OCI-LY1 (cell line): ENCODE measurements at regions not wholly inside any gene's neighbourhood (a gene's known extent, or its start where the extent isn't known, plus 50 kb on each side); places are given as distances from the start of the nearest gene placed in this dataset.

Source experiments
- H2AFZ ChIP-seq: fragments of 200-600 bp; sonication (generic), shearing (Covaris generic); 2 replicates; pipeline ENCODE4 v1.6.0; 2014; ENCODE audit warnings: antibody characterized with exemption, mild to moderate bottlenecking, low read length
- H3F3A ChIP-seq: fragments of 200-600 bp; sonication (generic), shearing (Covaris generic); 2 replicates; pipeline ENCODE4 v1.6.0; 2014; ENCODE audit warnings: mild to moderate bottlenecking, antibody characterized with exemption, low read length, moderate library complexity; ENCODE audit not compliant: insufficient read depth
- H3K27ac ChIP-seq: fragments of 200-600 bp; sonication (generic); 2 replicates; pipeline ENCODE4 v1.5.1; 2014; ENCODE audit warnings: low read length, mixed run types, mild to moderate bottlenecking, low read depth; ENCODE audit not compliant: poor library complexity, severe bottlenecking
- H3K27me3 ChIP-seq: fragments of 200-600 bp; sonication (generic); 2 replicates; pipeline ENCODE4 v1.6.0; 2014; ENCODE audit warnings: antibody characterized with exemption, mild to moderate bottlenecking, low read length, moderate library complexity; ENCODE audit not compliant: insufficient read depth
- H3K36me3 ChIP-seq: fragments of 200-600 bp; sonication (generic); 2 replicates; pipeline ENCODE4 v1.6.1; 2014; ENCODE audit warnings: mild to moderate bottlenecking, antibody characterized with exemption, low read length, moderate library complexity, mixed read lengths; ENCODE audit not compliant: insufficient read depth
- H3K4me1 ChIP-seq: fragments of 200-600 bp; sonication (generic); 2 replicates; pipeline ENCODE4 v1.5.1; 2014; ENCODE audit warnings: mild to moderate bottlenecking, low read length, moderate library complexity; ENCODE audit not compliant: insufficient read depth, severe bottlenecking
- H3K4me2 ChIP-seq: fragments of 200-600 bp; sonication (generic), shearing (Covaris generic); 2 replicates; pipeline ENCODE4 v1.6.1; 2014; ENCODE audit warnings: low read length
- H3K4me3 ChIP-seq: fragments of 200-600 bp; sonication (generic); 2 replicates; pipeline ENCODE4 v1.5.1; 2014; ENCODE audit warnings: low read length, low read depth, mild to moderate bottlenecking, mixed read lengths; ENCODE audit not compliant: poor library complexity, severe bottlenecking
- H3K79me2 ChIP-seq: fragments of 200-600 bp; shearing (Covaris generic); 2 replicates; pipeline ENCODE4 v1.6.1; 2016; ENCODE audit warnings: mixed run types, low read length, mixed read lengths; ENCODE audit not compliant: insufficient read depth
- H3K9ac ChIP-seq: fragments of 200-600 bp; sonication (generic), shearing (Covaris generic); 2 replicates; pipeline ENCODE4 v1.6.1; 2014; ENCODE audit warnings: mild to moderate bottlenecking, low read length, mixed read lengths
- H3K9me2 ChIP-seq: fragments of 200-600 bp; sonication (generic), shearing (Covaris generic); 2 replicates; pipeline ENCODE4 v1.6.1; 2014; ENCODE audit warnings: low read depth, mild to moderate bottlenecking, low read length, mixed read lengths
- H3K9me3 ChIP-seq: fragments of 200-600 bp; shearing (Covaris generic); 2 replicates; pipeline ENCODE4 v1.6.1; 2014; ENCODE audit warnings: low read length, mixed read lengths
- H4K20me1 ChIP-seq: fragments of 200-600 bp; sonication (generic), shearing (Covaris generic); 2 replicates; pipeline ENCODE4 v1.6.0; 2016; ENCODE audit warnings: mild to moderate bottlenecking, low read length; ENCODE audit not compliant: insufficient read depth
- CTCF ChIP-seq: fragments of 200-600 bp; sonication (generic), shearing (Covaris generic); IDR thresholded peaks from 2 replicates; pipeline ENCODE4 v1.5.1; 2017; ENCODE audit warnings: mild to moderate bottlenecking, antibody characterized with exemption, low read length, moderate library complexity, mixed read lengths
- EZH2 ChIP-seq: fragments of 200-600 bp; sonication (generic), shearing (Covaris generic); IDR thresholded peaks from 2 replicates; pipeline ENCODE4 v1.8.0; 2017; ENCODE audit warnings: borderline replicate concordance, mixed run types, mild to moderate bottlenecking, antibody characterized with exemption, low read length, moderate library complexity, mixed read lengths

GRCh38 chr13:58579468-58579867 is 947.9 kb downstream of the PCDH17 start:
- no peak overlapping the region for H3K9ac ChIP-seq
- H3K4me1 ChIP-seq = no peaks in the 10 kb centered on the region
- H3K4me3 ChIP-seq = no peak overlapping the region
- no peaks in the 10 kb centered on the region for H3F3A ChIP-seq
- no peak for TF ChIP-seq EZH2
- no peak for TF ChIP-seq CTCF
- no peaks in the 10 kb centered on the region for H3K36me3 ChIP-seq
- no peak overlapping the region for H2AFZ ChIP-seq
- no peaks in the 10 kb centered on the region for H3K27me3 ChIP-seq
- no peaks in the 10 kb centered on the region for H3K9me2 ChIP-seq
- no peak overlapping the region for H3K4me2 ChIP-seq
- H3K9me3 ChIP-seq = no peaks in the 10 kb centered on the region
- no peaks in the 10 kb centered on the region for H4K20me1 ChIP-seq
- no peak overlapping the region for H3K27ac ChIP-seq
- no peaks in the 10 kb centered on the region for H3K79me2 ChIP-seq

GRCh38 chr13:58583966-58584365 is 952.4 kb downstream of the PCDH17 start:
- H3K79me2 ChIP-seq = no peaks in the 10 kb centered on the region

GRCh38 chr13:58584610-58585009 is 953.1 kb downstream of the PCDH17 start:
- no peaks in the 10 kb centered on the region for H3K9me3 ChIP-seq
- no peaks in the 10 kb centered on the region for H3K27me3 ChIP-seq
- TF ChIP-seq EZH2 = no peak
- TF ChIP-seq CTCF = no peak
- no peaks in the 10 kb centered on the region for H3K79me2 ChIP-seq
- no peak overlapping the region for H3K4me3 ChIP-seq
- H3K9ac ChIP-seq = no peak overlapping the region
- no peak overlapping the region for H3K27ac ChIP-seq
- no peaks in the 10 kb centered on the region for H3K9me2 ChIP-seq
- no peak overlapping the region for H3K4me2 ChIP-seq
- H3F3A ChIP-seq = no peaks in the 10 kb centered on the region
- no peaks in the 10 kb centered on the region for H4K20me1 ChIP-seq
- peaks cover 12% of the 10 kb centered on the region for H3K4me1 ChIP-seq
- no peaks in the 10 kb centered on the region for H3K36me3 ChIP-seq
- no peak overlapping the region for H2AFZ ChIP-seq

More at GRCh38 chr13:58583966-58584365, 952.4 kb downstream of the PCDH17 start:
- Histone ChIP-seq H3K9me2 (no peaks in the 10 kb centered on the region), H3F3A (no peaks in the 10 kb centered on the region), H3K36me3 (no peaks in the 10 kb centered on the region), H3K4me1 (peaks cover 12% of the 10 kb centered on the region), H4K20me1 (no peaks in the 10 kb centered on the region), H3K4me2 (no peak overlapping the region), H3K27ac (no peak overlapping the region), H2AFZ (no peak overlapping the region), H3K27me3 (no peaks in the 10 kb centered on the region), H3K4me3 (no peak overlapping the region), H3K9me3 (no peaks in the 10 kb centered on the region), H3K9ac (no peak overlapping the region)
- TF ChIP-seq CTCF = no peak
- TF ChIP-seq EZH2 = no peak
